ENCODE measurements at regions not wholly inside any gene's neighbourhood (a gene's known extent, or its start where the extent isn't known, plus 50 kb on each side); places are given as distances from the start of the nearest gene placed in this dataset.

DNA sequence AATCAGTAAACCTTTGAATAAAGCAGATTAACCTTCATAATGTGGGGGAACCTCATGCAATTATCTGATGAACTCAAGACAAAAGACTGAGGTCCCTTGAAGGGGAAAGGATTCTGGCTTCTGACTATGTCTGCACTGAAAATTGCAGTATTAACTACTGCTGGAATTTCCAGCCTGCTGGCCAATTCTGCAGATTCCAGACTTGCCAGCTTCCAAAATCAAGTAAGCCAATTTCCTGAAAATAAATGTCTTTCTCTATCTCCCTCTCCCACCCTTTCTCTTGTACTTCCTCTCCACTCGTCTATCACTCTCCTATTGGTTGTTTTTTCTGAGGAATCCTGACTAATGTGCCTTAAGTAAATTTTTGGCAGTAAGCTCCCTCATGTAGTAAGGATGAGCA lies 1479.9 kb upstream of the PRR20A start:
- Histone ChIP-seq H3K9me3 (peaks cover 0 to 17% (median 3%) of the 10 kb centered on the region in 8 donors), H3K4me1 (no peaks in the 10 kb centered on the region), H3K27ac (no peak overlapping the region), H3K36me3 (no peaks in the 10 kb centered on the region), H3K27me3 (replicated peaks in 1 of 7) (no peaks in the 10 kb centered on the region), H3K4me3 (no peak overlapping the region)
- DNase-seq, result no peak
- TF ChIP-seq CTCF (IDR thresholded peaks at IDR 0.05 in 8 of 11, conservative IDR thresholded peaks at IDR 0.05 in 3 of 11) (no peak), POLR2AphosphoS5 (IDR thresholded peaks at IDR 0.05) (no peak), POLR2A (IDR thresholded peaks at IDR 0.05) (no peak)
- intact Hi-C loops (cut with DNase I; ENCODE audit: low total_unique reads), result no loop called here
- WGBS, 5 donors, result 13 to 26% (median 20%) methylated on average over 1 of the region's 1 CpG

DNA sequence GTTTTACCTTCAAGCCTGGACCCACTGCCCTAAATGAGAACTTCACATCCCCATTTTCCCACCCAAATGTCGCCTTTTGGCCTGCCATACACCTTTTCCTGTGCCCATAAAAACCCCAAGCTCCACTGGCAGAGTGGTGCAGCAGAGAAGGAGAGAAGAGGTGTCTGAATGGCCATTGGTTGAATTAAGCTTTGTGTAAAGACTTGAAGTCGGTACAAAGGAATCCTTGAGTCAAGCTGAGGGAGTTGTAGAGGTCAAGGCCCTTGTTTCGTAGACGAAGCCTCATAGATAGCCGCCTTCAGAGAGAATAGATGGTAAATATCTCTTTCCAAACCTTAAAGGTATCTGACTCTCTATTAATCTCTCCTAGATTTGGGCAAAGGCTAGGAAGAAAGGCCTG lies 1479.2 kb upstream of the PRR20A start:
- TF ChIP-seq POLR2AphosphoS5 (IDR thresholded peaks at IDR 0.05) (no peak), CTCF (IDR thresholded peaks at IDR 0.05 in 8 of 11, conservative IDR thresholded peaks at IDR 0.05 in 3 of 11) (no peak), POLR2A (IDR thresholded peaks at IDR 0.05) (no peak)
- Histone ChIP-seq H3K36me3 (no peaks in the 10 kb centered on the region), H3K4me1 (no peaks in the 10 kb centered on the region), H3K27ac (no peak overlapping the region), H3K4me3 (no peak overlapping the region), H3K9me3 (peaks cover 0 to 21% (median 3%) of the 10 kb centered on the region in 8 donors), H3K27me3 (replicated peaks in 1 of 7) (no peaks in the 10 kb centered on the region)
- no peak for DNase-seq
- intact Hi-C loops (cut with DNase I; ENCODE audit: low total_unique reads), result no loop called here
- 72 to 81% (median 74%) methylated on average over 5 of the region's 5 CpGs for WGBS, 5 donors

GRCh38 chr13:55664178-55664577 lies 1476.5 kb upstream of the PRR20A start:
- H3K4me1 ChIP-seq, result no peaks in the 10 kb centered on the region
- H3K4me3 ChIP-seq, result no peak overlapping the region
- WGBS, 5 donors, result 43 to 63% (median 60%) methylated on average over 3 of the region's 3 CpGs
- no peak overlapping the region for H3K27ac ChIP-seq
- no peaks in the 10 kb centered on the region for H3K27me3 ChIP-seq (replicated peaks in 1 of 7)
- H3K9me3 ChIP-seq, result peaks cover 0 to 23% (median 3%) of the 10 kb centered on the region in 8 donors
- no peaks in the 10 kb centered on the region for H3K36me3 ChIP-seq
- DNase-seq, result no peak
- intact Hi-C loops (cut with DNase I; ENCODE audit: low total_unique reads), result no loop called here
- TF ChIP-seq POLR2A (IDR thresholded peaks at IDR 0.05) (no peak), CTCF (IDR thresholded peaks at IDR 0.05 in 8 of 11, conservative IDR thresholded peaks at IDR 0.05 in 3 of 11) (no peak), POLR2AphosphoS5 (IDR thresholded peaks at IDR 0.05) (no peak)

- H3K27ac ChIP-seq, result no peak overlapping the region
- intact Hi-C loops (cut with DNase I; ENCODE audit: low total_unique reads), result no loop called here
- H3K9me3 ChIP-seq, result peaks cover 0 to 27% (median 11%) of the 10 kb centered on the region in 8 donors
- H3K4me3 ChIP-seq, result no peak overlapping the region
- no peak for DNase-seq
- no peaks in the 10 kb centered on the region for H3K4me1 ChIP-seq
- 45 to 63% (median 48%) methylated on average over 1 of the region's 1 CpG for WGBS, 5 donors
- no peaks in the 10 kb centered on the region for H3K27me3 ChIP-seq (replicated peaks in 1 of 7)
- no peaks in the 10 kb centered on the region for H3K36me3 ChIP-seq
- TF ChIP-seq POLR2AphosphoS5 (IDR thresholded peaks at IDR 0.05), result no peak
- no peak for TF ChIP-seq POLR2A (IDR thresholded peaks at IDR 0.05)
- TF ChIP-seq CTCF (IDR thresholded peaks at IDR 0.05 in 8 of 11, conservative IDR thresholded peaks at IDR 0.05 in 3 of 11), result no peak
These were observed 1471.7 kb upstream of the PRR20A start for GRCh38 chr13:55669051-55669450.

Data from spleen (tissue), 11 donors.